Femur (tissue), 1 donor: ENCODE measurements at regions not wholly inside any gene's neighbourhood (a gene's known extent, or its start where the extent isn't known, plus 50 kb on each side); places are given as distances from the start of the nearest gene placed in this dataset.
"Not testable (repeated sequence)": the region's sequence is repeated elsewhere in the genome, so short reads cannot be mapped to it uniquely, and the experiment has no call there.

ENCODE experiments used
- DNase-seq: peaks from one replicate; pipeline ENCODE4 v3.0.0-alpha.2; 2017

GRCh38 chr2:155518094-155518493 is 814.4 kb downstream of the NR4A2 start:
- no peak for DNase-seq

GRCh38 chr2:155517362-155517761 is 815.2 kb downstream of the NR4A2 start:
- DNase-seq, result no peak

GRCh38 chr2:155513248-155513647 is 814.8 kb downstream of the KCNJ3 start:
- no peak for DNase-seq

- no peak for DNase-seq
Observed at GRCh38 chr2:155502766-155503165, 804.3 kb downstream of the KCNJ3 start.

- DNase-seq, result no peak
Observed at GRCh38 chr2:155498106-155498505, 799.6 kb downstream of the KCNJ3 start.

GRCh38 chr2:155494744-155495143 is 796.2 kb downstream of the KCNJ3 start:
- no peak for DNase-seq

GRCh38 chr2:155485141-155485842 is 786.8 kb downstream of the KCNJ3 start:
- DNase-seq, result no peak

- DNase-seq, result no peak
Observed at GRCh38 chr2:155481141-155481540, 782.6 kb downstream of the KCNJ3 start.

GRCh38 chr2:155472018-155472417 is 773.5 kb downstream of the KCNJ3 start:
- DNase-seq, result not testable (repeated sequence)

GRCh38 chr2:155456222-155456621 is 757.7 kb downstream of the KCNJ3 start:
- DNase-seq, result no peak

GRCh38 chr2:155442755-155443372 is 744.4 kb downstream of the KCNJ3 start:
- DNase-seq, result no peak

GRCh38 chr2:155442088-155442487 is 743.6 kb downstream of the KCNJ3 start:
- no peak for DNase-seq

- DNase-seq, result no peak
Observed at GRCh38 chr2:155431004-155431507, 732.6 kb downstream of the KCNJ3 start.

GRCh38 chr2:155427470-155427869 is 729.0 kb downstream of the KCNJ3 start:
- DNase-seq, result no peak

- DNase-seq, result no peak
Observed at GRCh38 chr2:155424518-155424917, 726.0 kb downstream of the KCNJ3 start.

- no peak for DNase-seq
Observed at GRCh38 chr2:155418753-155419152, 720.3 kb downstream of the KCNJ3 start.

- no peak for DNase-seq
Observed at GRCh38 chr2:155412598-155412997, 714.1 kb downstream of the KCNJ3 start.

- no peak for DNase-seq
Observed at GRCh38 chr2:155404433-155405002, 706.0 kb downstream of the KCNJ3 start.

GRCh38 chr2:155393406-155393805 is 694.9 kb downstream of the KCNJ3 start:
- no peak for DNase-seq

GRCh38 chr2:155391613-155392130 is 693.2 kb downstream of the KCNJ3 start:
- DNase-seq, result no peak

- no peak for DNase-seq
Observed at GRCh38 chr2:155389224-155389623, 690.7 kb downstream of the KCNJ3 start.

GRCh38 chr2:155384555-155385123 is 686.1 kb downstream of the KCNJ3 start:
- no peak for DNase-seq

- DNase-seq, result no peak
Observed at GRCh38 chr2:155382776-155383175, 684.3 kb downstream of the KCNJ3 start.

- no peak for DNase-seq
Observed at GRCh38 chr2:155381436-155381835, 682.9 kb downstream of the KCNJ3 start.
